COLO668 (cell line): ENCODE measurements at regions not wholly inside any gene's neighbourhood (a gene's known extent, or its start where the extent isn't known, plus 50 kb on each side); places are given as distances from the start of the nearest gene placed in this dataset.

ENCODE experiments used
- DNase-seq: peaks from one replicate; lab custom pipeline; 2025; ENCODE audit not compliant: unreplicated experiment; lab: John Stamatoyannopoulos, UW

DNA sequence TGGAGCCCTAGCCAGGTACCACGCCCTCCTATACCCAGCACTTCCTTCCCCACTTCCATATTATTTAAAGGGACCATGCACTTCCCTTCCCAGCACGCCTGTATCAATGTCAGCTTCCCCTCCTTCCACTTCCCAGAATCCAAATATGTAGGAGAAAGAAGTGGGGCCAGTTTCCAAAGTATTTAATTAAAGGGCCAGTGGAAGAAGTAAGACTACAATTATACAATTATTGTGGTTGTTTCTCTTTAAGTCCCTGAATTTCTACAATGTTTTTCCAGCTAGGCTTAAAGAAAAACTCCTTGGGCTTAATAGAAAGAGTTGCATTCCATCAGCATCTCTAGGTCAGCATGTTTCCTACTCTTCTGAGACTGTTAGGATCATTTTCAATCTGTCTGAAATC lies 515.8 kb downstream of the PREX1 start:
- no peak for DNase-seq

- no peak for DNase-seq
These were observed 517.5 kb downstream of the PREX1 start for GRCh38 chr20:48310305-48310704.

- DNase-seq, result no peak
These were observed 518.5 kb downstream of the PREX1 start for GRCh38 chr20:48309293-48309692.

DNA sequence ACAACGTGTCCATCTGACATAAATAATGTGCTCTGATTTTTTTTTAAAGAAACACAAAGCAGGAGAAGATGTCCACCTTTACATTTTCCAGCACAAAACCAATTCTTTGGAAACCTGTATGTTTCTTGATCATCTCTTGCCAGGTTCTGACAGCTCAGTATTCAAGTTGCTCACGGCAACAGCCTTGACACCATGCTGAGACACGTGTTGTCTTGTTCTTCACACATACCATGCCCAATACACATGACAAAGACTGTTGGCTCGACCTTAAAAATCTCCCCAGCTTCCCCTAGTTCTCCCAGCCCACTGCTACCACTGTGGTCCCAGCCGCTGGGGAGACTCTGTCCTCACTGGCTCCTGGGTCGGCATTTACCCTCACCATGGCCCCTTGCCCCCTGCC lies 518.9 kb downstream of the PREX1 start:
- DNase-seq, result no peak

DNA sequence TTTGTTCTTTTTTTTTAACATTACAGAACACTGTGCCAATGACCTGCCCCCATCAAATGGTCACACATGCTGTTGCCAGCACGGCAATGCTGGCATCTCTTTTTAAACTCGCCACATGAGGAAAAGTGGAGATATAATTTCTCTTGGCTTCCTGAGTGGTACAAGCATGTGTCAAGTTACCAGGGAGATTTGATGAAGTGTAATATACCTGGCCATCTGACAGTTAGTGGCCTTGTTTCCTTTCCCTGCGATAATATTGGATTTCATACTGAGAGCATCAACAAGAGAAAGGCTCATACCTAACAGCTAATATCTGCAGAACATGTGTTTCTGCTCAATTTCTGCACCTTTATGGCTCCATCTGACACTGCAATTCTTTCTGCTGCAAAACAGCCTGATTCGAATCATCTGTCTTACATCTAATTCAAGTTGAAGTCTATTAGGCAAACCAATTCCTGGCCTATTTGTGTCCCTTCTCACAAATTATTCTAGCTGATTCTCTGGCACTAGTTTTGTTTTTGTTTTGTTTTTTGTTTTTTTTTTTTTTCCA lies 519.5 kb downstream of the PREX1 start:
- DNase-seq, result no peak

DNA sequence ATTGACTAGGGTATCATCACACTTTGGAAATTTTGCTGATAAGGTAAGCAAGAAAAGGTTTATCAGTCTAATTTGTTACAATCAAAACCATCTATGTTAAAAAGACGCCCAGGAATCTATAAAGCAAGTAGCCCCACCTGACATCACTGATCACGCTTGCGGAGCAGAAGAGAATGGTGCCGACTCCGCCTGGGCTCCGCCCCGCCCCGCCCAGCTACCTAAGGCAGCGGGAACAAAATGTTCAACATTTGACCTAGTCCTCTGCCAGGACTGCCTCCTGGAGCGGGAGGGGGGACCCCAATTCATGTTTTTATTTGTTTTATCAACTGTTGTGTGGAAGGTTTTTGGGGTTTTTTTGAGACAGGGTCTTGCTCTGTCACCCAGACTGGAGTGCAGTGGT lies 520.5 kb downstream of the PREX1 start:
- no peak for DNase-seq

DNA sequence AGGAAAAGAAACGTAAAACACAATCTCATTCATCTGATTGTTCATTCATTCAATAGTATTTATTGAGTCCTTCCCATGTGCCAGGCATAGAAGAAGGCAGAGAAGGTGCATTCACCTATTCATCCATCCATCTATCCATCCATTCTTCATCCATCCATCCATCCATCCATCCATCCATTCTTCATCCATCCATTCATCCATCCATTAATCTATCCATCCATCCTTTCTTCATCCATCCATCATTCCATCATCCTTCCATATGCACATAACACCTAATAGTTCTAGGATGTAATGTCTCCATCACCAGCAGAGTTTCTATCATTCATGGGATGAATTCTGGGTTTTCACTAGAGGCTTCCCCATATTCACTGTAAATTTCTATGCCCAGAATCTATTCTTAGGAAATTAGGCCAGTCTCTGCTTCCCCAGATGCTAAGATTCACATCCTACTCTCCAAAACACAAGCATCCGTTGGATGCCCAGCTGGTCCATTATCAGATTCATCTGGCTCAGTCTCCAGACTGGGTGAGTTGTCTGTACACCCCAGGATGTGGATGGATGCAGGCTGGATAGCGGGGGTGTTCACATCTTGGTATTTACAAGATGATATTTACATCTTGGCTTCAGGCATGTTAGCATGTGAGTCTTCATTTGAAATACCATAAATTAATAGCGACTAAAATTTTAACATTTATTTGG lies 517.7 kb upstream of the SULF2 start:
- DNase-seq, result no peak

GRCh38 chr20:48302149-48302548 lies 516.9 kb upstream of the SULF2 start:
- no peak for DNase-seq

- DNase-seq, result no peak
These were observed 515.9 kb upstream of the SULF2 start for GRCh38 chr20:48301189-48301588.

DNA sequence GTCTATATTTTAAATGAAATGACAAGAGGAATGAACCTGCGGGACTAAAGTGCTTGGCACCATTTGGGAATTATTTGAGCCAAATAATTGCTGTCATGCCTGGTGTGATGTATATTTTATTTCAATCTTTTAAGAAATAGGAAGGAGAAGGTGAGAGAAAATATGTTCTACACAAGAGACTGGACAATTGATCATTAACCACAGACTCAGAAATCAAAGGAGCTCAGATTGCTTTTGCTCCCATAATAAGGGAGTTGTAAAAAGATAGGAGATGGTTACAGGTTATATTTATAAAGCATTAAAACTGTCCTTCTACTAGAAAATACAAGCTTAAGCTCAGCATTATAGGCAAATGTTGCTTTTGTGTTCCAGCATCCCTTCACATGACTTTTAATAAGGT lies 515.2 kb upstream of the SULF2 start:
- DNase-seq, result no peak

GRCh38 chr20:48298851-48299484 lies 513.7 kb upstream of the SULF2 start:
- DNase-seq, result no peak

DNA sequence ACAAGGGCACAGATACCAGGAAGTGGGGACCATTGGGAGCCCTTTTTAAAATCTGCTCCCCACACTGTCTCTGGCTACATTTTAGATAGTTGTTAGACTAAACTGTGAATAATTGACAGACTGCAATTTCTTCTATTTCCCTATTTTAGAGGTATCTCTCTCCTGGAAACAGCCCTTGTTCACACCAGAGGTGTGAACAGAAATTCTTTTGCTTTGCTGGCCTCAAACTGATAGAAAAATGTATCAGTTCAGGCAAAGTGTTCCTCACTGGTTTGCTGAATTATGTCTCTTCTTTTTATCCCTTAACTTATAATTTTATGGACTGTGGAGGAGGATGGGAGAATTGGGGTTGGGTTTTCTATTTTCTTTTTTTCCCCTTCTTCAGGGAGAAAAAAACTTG lies 513.2 kb upstream of the SULF2 start:
- no peak for DNase-seq

GRCh38 chr20:48295966-48296421 lies 510.7 kb upstream of the SULF2 start:
- no peak for DNase-seq

- no peak for DNase-seq
These were observed 510.2 kb upstream of the SULF2 start for GRCh38 chr20:48295445-48295903.

GRCh38 chr20:48294942-48295341 lies 509.7 kb upstream of the SULF2 start:
- DNase-seq, result no peak

DNA sequence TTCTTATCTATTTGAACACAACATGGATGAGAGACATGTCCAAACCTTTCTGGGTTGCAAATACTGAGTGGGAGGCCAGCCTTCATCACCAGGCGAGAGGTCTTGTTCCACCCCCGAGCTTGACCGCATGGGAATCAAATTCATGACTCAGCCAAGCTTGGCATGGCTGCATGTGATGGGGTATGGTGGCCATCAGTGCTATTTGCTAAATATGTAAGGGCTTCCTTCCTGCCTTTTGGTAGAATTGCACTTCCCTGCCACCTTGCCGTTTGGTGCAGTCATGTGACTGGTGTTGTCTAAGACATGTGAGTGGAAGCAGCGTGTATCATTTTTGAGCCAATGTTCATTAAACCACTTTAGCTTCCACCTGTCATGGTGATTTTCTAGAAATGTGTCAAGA lies 508.9 kb upstream of the SULF2 start:
- no peak for DNase-seq

DNA sequence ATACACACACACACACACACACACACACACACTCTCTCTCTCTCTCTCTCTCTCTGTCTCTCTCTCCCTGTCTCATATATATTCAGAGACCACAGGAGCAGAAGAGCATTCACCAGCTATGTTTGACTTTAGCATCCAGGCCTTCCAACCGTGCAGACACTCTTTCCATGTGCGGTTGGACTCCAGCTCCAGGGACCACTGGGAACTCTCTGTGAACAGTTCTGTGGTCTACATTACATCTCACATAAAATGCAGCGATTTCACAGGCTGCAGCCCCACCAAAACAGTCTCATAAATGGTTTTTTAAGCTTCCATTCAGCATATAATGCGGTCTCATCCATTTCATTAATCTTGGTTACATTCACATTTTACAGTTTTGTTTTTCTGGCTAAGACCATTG lies 508.4 kb upstream of the SULF2 start:
- DNase-seq, result no peak

DNA sequence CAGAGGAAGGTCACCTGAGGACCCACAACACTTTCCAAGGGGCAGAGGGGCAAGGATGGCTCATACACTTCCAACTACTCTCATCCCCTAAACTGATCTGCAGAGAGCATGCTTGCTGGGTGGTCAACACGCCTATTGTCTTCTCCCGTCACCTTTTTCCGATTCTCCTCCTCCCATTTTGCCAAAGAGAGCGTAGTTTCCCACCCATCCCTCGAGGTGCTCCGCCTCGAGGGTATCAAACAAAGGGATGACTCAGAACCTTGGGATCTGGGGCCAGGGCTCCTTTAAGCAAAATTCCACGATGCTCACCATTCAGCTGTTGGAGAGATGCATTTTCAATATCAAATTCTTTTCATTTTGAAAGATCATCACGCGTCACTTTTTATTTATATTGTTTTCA lies 507.5 kb upstream of the SULF2 start:
- DNase-seq, result no peak

DNA sequence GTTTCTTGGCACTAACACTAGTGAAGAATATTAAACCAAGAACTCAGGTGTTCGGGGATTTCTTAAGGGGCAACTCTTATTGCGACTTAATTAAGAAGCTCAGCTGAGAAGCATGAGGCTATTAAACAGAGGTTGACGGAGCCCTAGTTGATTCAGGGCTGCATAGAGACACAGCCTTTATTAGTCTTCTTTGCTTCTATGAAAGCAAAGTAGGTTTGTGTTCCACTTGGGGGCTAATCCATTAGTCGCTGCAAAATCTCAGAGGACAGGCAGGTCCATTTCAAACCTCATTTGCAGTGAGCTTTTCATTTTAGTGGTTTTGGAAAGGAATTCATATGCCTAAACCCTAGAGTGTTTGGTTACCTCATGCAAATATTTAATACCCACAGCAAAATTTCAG lies 506.6 kb upstream of the SULF2 start:
- DNase-seq, result no peak

DNA sequence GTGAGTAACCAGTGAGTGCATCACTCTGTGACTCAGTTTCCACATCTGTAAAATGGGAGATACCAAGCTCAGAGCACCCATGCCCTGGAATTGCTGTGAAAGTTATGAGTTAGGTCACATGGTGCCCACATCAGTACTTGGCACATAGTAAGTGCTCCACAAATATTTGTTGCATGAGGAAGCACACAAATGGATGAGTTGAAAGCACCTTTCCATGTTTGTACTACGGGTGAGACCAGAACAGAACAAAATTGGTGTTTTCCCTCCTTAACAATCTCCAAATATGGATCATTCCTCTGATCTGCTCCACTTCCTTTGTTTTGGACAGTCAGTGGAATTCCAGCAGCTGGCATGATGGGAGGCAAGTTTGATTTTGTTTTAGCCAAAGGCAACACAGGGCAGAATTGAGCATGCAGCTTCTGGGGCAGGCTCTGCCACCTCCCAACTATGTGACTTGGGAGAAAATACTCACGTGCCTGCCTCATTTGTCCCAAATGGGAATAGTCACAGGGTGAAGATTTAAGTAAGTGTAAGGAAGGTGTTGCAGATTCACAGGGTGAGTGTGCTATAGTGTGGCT lies 503.7 kb upstream of the SULF2 start:
- DNase-seq, result no peak

DNA sequence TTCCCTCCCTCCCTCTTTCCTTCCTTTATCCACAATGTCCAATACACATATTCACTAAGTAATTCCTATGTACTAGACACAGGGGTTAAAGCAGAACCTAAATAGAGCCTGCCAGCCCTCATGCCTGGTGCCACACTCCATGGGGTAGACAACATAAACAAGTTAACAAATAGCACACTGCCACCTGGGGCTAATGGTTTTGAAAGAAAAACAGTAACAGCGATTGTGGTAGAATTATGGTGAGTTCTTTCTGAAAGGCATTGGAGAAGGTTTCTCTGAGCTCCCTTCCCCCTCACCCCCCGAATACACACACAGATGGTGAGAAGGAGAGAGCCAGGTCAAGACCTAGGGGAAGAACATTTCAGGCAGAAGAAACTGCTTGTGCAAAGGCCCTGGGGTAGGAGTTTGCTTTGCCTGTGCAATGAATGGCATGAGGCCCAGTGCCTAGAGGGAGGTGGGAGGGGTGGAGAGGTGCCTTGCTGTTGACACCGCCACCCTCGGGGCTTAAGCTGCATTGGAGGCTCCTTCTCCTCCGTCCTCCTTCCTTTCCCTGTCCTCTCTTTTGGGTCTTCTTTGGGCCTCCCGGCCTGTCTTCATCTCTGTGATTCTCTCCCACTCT lies 502.4 kb upstream of the SULF2 start:
- DNase-seq, result no peak

DNA sequence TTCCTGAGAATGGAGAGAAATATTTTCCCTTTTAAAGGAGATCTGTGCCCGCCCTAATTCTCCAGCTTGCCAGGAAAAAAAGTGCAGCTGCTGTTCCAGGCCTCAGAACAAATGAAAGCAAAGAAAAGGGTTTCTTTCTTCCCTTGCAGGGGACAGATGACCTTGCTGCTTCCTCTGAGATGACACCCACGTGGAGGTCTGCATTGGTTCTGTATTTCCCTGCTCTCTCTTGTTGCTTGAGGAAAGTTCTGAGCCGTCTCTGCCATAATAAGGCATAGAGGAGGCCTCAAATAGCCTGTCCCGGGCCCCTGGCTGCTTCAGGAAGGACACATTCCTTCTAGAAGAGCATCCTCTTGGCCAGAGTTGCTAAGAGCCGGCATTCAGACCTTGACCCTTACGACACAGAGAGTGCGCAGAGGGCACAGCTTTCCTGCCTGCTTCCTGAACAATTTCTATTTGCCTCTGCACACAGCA lies 501.8 kb upstream of the SULF2 start:
- no peak for DNase-seq
